Prostate gland (tissue), 2 donors: ENCODE measurements at regions not wholly inside any gene's neighbourhood (a gene's known extent, or its start where the extent isn't known, plus 50 kb on each side); places are given as distances from the start of the nearest gene placed in this dataset.

Experiments used
- POLR2A ChIP-seq: fragments of 450-650 bp; IDR thresholded peaks from one replicate; pipeline ENCODE4 v1.6.1; 2016; ENCODE audit warnings: antibody characterized with exemption, mild to moderate bottlenecking
- POLR2AphosphoS5 ChIP-seq: sonication (generic); formaldehyde crosslinking; IDR thresholded peaks from one replicate; pipeline ENCODE4 v1.6.1; 2017; ENCODE audit warnings: antibody characterized with exemption
- TF ChIP-seq, protein P1 (sequence below), 4 experiments: fragments of 200-600 bp in 2 of 4; fragments of 450-650 bp in 2 of 4; sonication (generic) in 2 of 4; IDR thresholded peaks; 1 replicate in 3 of 4; 2 replicates in 1 of 4; pipeline ENCODE4 v1.5.1; 2016 to 2019; ENCODE audit warnings: antibody characterized with exemption in 4 of 4, mild to moderate bottlenecking in 2 of 4, moderate library complexity in 2 of 4

DNA sequence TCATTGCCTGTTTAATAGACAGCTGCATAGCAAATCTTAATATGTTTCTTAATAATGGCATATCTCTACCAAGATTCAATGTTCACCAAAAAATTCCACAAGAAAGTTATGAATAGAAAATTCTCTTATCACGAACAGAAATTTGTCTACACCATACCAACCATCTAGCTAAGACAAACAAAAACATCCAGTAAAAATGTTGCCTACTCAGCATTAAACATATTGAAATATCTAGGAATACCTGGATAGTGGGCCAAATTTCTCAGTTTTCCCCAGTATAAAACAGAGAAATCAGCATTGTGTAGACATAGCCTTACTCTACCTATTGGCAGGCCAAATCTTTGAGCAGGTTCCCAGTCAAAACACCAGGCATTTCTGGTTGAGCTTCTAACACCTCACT lies 598.6 kb downstream of the KLHL13 start:
- TF ChIP-seq, protein P1, sequence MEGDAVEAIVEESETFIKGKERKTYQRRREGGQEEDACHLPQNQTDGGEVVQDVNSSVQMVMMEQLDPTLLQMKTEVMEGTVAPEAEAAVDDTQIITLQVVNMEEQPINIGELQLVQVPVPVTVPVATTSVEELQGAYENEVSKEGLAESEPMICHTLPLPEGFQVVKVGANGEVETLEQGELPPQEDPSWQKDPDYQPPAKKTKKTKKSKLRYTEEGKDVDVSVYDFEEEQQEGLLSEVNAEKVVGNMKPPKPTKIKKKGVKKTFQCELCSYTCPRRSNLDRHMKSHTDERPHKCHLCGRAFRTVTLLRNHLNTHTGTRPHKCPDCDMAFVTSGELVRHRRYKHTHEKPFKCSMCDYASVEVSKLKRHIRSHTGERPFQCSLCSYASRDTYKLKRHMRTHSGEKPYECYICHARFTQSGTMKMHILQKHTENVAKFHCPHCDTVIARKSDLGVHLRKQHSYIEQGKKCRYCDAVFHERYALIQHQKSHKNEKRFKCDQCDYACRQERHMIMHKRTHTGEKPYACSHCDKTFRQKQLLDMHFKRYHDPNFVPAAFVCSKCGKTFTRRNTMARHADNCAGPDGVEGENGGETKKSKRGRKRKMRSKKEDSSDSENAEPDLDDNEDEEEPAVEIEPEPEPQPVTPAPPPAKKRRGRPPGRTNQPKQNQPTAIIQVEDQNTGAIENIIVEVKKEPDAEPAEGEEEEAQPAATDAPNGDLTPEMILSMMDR (IDR thresholded peaks at IDR 0.05), result no peak
- TF ChIP-seq POLR2AphosphoS5, result no peak
- TF ChIP-seq POLR2A, result no peak
